ENCODE measurements at regions not wholly inside any gene's neighbourhood (a gene's known extent, or its start where the extent isn't known, plus 50 kb on each side); places are given as distances from the start of the nearest gene placed in this dataset.

DNA sequence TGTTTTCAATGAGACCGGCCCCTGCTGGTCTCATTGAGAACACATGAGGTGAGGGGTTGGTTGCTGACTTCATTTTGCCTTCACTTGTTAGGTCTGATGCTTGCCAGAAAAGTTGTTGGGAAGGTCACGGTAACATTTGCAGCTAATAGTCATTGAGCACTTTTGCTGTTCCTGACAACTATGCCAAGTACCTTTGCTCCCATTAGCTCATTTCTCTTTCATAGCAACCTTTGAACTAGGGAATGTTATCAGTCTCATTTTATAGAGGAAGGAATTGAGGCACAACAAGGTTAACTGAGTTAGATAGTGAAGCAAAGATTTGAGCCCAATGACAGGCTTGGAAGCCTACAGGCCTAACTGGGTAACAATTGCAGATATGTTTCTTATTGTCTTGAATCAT is 195.4 kb upstream of the LARGE1 start:
- TF ChIP-seq, protein P1, sequence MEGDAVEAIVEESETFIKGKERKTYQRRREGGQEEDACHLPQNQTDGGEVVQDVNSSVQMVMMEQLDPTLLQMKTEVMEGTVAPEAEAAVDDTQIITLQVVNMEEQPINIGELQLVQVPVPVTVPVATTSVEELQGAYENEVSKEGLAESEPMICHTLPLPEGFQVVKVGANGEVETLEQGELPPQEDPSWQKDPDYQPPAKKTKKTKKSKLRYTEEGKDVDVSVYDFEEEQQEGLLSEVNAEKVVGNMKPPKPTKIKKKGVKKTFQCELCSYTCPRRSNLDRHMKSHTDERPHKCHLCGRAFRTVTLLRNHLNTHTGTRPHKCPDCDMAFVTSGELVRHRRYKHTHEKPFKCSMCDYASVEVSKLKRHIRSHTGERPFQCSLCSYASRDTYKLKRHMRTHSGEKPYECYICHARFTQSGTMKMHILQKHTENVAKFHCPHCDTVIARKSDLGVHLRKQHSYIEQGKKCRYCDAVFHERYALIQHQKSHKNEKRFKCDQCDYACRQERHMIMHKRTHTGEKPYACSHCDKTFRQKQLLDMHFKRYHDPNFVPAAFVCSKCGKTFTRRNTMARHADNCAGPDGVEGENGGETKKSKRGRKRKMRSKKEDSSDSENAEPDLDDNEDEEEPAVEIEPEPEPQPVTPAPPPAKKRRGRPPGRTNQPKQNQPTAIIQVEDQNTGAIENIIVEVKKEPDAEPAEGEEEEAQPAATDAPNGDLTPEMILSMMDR (conservative IDR thresholded peaks at IDR 0.05; ENCODE audit: control insufficient read depth, insufficient read depth, low read depth, low read length), result no peak
- H3K4me3 ChIP-seq (ENCODE audit: control insufficient read depth, low read depth, low read length), result no peak overlapping the region
- no peak for DNase-seq (ENCODE audit: low read depth)

DNA sequence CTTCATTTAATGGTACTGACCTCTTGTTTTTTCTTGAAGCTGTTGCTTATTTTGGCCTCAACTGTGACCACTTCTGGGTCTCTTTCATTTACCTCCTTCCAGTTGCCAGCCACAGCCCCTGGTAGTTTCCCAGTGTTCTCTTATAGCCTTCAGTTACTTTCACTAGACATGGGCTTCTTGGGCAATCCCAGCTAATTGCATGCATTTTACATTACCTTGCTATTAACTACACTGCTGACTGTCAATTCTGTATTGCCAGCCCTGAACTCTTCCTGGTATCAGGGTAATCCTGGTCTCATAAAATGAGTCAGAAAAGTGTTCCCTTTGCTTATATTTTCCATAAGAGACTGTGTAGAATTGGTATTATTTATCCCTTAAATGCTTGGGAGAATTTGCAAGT is 195.8 kb upstream of the LARGE1 start:
- TF ChIP-seq, protein P1 (conservative IDR thresholded peaks at IDR 0.05; ENCODE audit: control insufficient read depth, insufficient read depth, low read depth, low read length), result no peak
- no peak overlapping the region for H3K4me3 ChIP-seq (ENCODE audit: control insufficient read depth, low read depth, low read length)
- DNase-seq (ENCODE audit: low read depth), result no peak

DNA sequence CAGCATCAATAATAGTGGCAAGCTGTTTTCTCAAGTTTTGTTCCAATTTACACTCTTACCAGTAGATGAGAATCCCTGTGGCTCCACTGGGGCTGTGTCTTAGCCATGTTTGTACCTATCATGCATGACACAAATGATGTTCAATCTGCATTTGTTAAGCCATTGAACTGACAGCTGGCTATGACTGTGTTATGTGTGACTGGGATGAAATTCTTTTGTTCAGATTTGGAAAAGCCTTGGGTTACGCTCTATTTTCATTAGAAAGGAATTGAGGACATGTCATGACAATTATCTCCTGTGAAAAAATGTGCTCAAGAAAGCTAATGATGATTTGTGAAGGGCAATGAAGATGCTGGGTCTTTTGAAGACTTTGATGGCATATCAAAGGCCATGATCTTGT is 201.8 kb upstream of the LARGE1 start:
- DNase-seq (ENCODE audit: low read depth), result no peak
- TF ChIP-seq, protein P1 (conservative IDR thresholded peaks at IDR 0.05; ENCODE audit: control insufficient read depth, insufficient read depth, low read depth, low read length), result no peak
- no peak overlapping the region for H3K4me3 ChIP-seq (ENCODE audit: control insufficient read depth, low read depth, low read length)

DNA sequence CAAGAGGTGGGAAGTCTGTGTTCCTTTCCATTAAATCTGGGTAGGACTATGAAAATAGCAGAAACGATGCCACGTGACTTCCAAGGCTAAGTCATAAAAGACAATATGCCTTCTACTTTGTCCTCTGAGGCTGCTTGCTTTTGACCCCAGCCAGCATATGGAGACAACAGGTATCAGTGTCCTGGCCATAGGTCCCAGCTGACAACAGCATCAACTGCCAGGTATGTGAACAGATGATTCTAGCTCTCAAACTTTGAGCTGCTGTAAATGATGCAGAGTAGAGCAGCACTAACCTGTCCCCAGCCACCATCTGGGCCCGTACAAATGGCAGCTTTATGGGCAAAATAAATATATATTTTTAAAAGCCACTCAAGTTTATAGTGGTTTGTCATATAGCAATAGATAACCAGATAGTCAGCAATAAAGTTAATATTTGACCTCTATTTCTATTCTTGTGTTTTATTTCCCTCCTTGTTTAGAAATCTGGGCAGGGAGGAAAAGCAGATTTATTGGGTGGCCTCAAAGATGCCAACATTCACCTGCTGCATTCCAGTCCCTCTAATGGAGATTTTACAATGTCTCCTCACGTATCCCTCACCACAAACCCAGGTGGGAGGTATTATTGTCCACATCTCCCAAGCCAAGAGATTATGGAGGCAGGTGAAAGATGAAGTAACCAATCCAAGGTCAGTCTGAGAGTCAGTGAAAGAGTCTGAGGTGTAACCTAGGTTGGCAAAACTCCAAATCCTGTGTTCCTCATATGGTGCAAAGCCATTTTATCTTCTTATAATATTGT is 209.6 kb upstream of the LARGE1 start:
- no peak for DNase-seq (ENCODE audit: low read depth)
- TF ChIP-seq, protein P1 (conservative IDR thresholded peaks at IDR 0.05; ENCODE audit: control insufficient read depth, insufficient read depth, low read depth, low read length), result no peak
- H3K4me3 ChIP-seq (ENCODE audit: control insufficient read depth, low read depth, low read length), result no peak overlapping the region

DNA sequence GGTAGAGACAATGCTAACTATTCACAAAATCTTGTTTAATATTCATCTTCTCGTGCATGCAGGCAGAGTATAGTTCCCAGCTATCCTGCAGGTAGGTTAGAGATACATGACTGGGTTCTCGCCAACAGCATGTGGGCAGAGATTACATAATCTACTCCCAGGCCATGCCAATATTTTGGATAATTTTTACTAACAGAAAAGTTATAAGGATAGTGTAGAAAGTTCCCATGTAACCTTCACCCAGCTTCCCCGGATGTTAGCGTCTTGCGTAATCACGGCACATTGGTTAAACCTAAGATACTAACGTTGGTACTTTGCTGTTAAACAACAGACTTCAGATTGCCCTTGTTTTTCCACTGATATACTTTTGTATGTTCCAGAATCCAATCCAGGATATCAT is 215.5 kb upstream of the LARGE1 start:
- no peak overlapping the region for H3K4me3 ChIP-seq (ENCODE audit: control insufficient read depth, low read depth, low read length)
- TF ChIP-seq, protein P1 (conservative IDR thresholded peaks at IDR 0.05; ENCODE audit: control insufficient read depth, insufficient read depth, low read depth, low read length), result no peak
- no peak for DNase-seq (ENCODE audit: low read depth)

DNA sequence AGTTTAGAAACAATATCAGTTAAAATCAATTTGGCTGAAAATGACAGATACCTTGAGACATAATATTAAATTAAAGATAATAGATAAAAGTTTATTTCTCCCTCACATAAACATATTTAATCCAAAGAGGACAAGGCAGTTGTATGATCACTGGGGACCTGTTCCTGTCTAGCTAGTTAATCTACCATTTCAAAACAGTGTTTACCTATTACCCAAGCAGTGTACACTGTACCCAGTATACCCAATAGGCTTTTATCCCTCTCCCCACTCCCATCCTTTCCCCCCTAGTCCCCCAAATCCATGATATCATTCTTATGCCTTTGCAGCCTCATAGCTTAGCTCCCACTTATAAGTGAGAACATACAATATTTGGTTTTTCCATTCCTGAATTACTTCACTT is 229.7 kb upstream of the LARGE1 start:
- DNase-seq (ENCODE audit: low read depth), result no peak

More for the DNA sequence above, 229.7 kb upstream of the LARGE1 start:
- TF ChIP-seq, protein P1 (conservative IDR thresholded peaks at IDR 0.05; ENCODE audit: control insufficient read depth, insufficient read depth, low read depth, low read length), result no peak
- no peak overlapping the region for H3K4me3 ChIP-seq (ENCODE audit: control insufficient read depth, low read depth, low read length)
